GM12878 (cell line): ENCODE measurements at regions not wholly inside any gene's neighbourhood (a gene's known extent, or its start where the extent isn't known, plus 50 kb on each side); places are given as distances from the start of the nearest gene placed in this dataset.

Experiments
- ATAC-seq: fragments of 200-7000 bp; cut with Tn5 transposase; 3 replicates; pipeline ENCODE4 v1.9.1; 2020; ENCODE audit warnings: mild to moderate bottlenecking, moderate library complexity
- BruUV-seq: library from RNA; stranded (reverse); fragments of 400-500 nt; replicated peaks from 2 replicates; lab custom pipeline; 2021; lab: Mats Ljungman, UMichigan
- CTCF ChIA-PET: fragments of 300-600 bp; sonication (Branson Sonifier 250); formaldehyde crosslinking; extraction: SDS; loops from one replicate; lab custom pipeline; 2021; ENCODE audit warnings: inconsistent platforms; lab: Yijun Ruan, JAX
- POLR2A ChIA-PET: fragments of 350-600 bp; formaldehyde crosslinking; extraction: SDS; loops from one replicate; lab custom pipeline; 2021; ENCODE audit warnings: inconsistent platforms; lab: Charles Lee
- RAD21 ChIA-PET: fragments of 300-600 bp; sonication (Branson Sonifier 250); formaldehyde crosslinking; loops from one replicate; lab custom pipeline; 2023; ENCODE audit warnings: antibody characterized with exemption; ENCODE audit not compliant: unreplicated experiment; lab: Charles Lee
- SMC1A ChIA-PET: fragments of 300-600 bp; sonication (Branson Sonifier 250); formaldehyde crosslinking; loops from one replicate; lab custom pipeline; 2023; ENCODE audit not compliant: unreplicated experiment, uncharacterized antibody; lab: Charles Lee
- DNase-seq: peaks from one replicate; pipeline ENCODE4 v3.0.0-alpha.2; 2011; ENCODE audit warnings: low read depth, low spot score
- FAIRE-seq: peaks from 3 replicates; lab custom pipeline; 2011; peaks lifted over from hg19 to GRCh38; lab: Jason Lieb, UNC
- H2AFZ ChIP-seq: 2 replicates; pipeline ENCODE4 v1.6.0; 2011; ENCODE audit warnings: low read depth, low read length, control low read depth; ENCODE audit not compliant: control insufficient read depth
- H3K27ac ChIP-seq: 2 replicates; pipeline ENCODE4 v1.5.1; 2011; ENCODE audit warnings: control low read depth; ENCODE audit not compliant: control insufficient read depth, insufficient read depth
- H3K27me3 ChIP-seq, 2 experiments: replicated peaks in 1 of 2; 2 replicates each; pipeline versions ENCODE4 v1.6.0 to v1.6.1; 2011; ENCODE audit warnings: low read length in 1 of 2; ENCODE audit not compliant: control insufficient read depth in 2 of 2, insufficient read depth in 2 of 2
- H3K36me3 ChIP-seq, 2 experiments: 2 replicates each; pipeline ENCODE4 v1.5.1; 2011; ENCODE audit warnings: low read length in 1 of 2; ENCODE audit not compliant: control insufficient read depth in 2 of 2, insufficient read depth in 2 of 2
- H3K4me1 ChIP-seq: 2 replicates; pipeline ENCODE4 v1.6.1; 2011; ENCODE audit warnings: mild to moderate bottlenecking, low read length, moderate library complexity, mixed read lengths; ENCODE audit not compliant: control insufficient read depth, insufficient read depth
- H3K4me2 ChIP-seq: 2 replicates; pipeline ENCODE4 v1.6.0; 2011; ENCODE audit warnings: control low read depth; ENCODE audit not compliant: control insufficient read depth, insufficient read depth
- H3K4me3 ChIP-seq: fragments of 200-600 bp; sonication (generic); 2 replicates; pipeline ENCODE4 v1.5.1; 2016
- H3K79me2 ChIP-seq: 2 replicates; pipeline ENCODE4 v1.6.0; 2011; ENCODE audit warnings: low read length; ENCODE audit not compliant: control insufficient read depth, insufficient read depth
- H3K9ac ChIP-seq: 2 replicates; pipeline ENCODE4 v1.8.0; 2011; ENCODE audit warnings: low read length, control low read depth, mixed read lengths; ENCODE audit not compliant: control insufficient read depth, insufficient read depth
- H3K9me3 ChIP-seq: replicated peaks from 3 replicates; pipeline ENCODE4 v1.5.1; 2011; ENCODE audit warnings: mild to moderate bottlenecking, low read length; ENCODE audit not compliant: control insufficient read depth, insufficient read depth
- H4K20me1 ChIP-seq: 2 replicates; pipeline ENCODE4 v1.6.0; 2011; ENCODE audit not compliant: control insufficient read depth, insufficient read depth
- CHD1 ChIP-seq: IDR thresholded peaks from 2 replicates; pipeline ENCODE4 v1.6.1; 2012; ENCODE audit warnings: low read depth, low read length, improper control_type of control experiment
- E4F1 ChIP-seq: fragments of 450-650 bp; IDR thresholded peaks from 2 replicates; pipeline ENCODE4 v1.6.1; 2018; ENCODE audit warnings: borderline replicate concordance, mild to moderate bottlenecking; ENCODE audit not compliant: partially characterized antibody
- IKZF1 ChIP-seq: fragments of 450-650 bp; conservative IDR thresholded peaks from 2 replicates; pipeline ENCODE4 v1.6.1; 2017; ENCODE audit warnings: antibody characterized with exemption, mild to moderate bottlenecking
- RUNX3 ChIP-seq: IDR thresholded peaks from 2 replicates; pipeline ENCODE4 v1.6.1; 2012; ENCODE audit warnings: low read length, inconsistent platforms
- WGBS: methylation state at CpG from one replicate; pipeline ENCODE4 v1.1.6; 2016; ENCODE audit warnings: low lambda C conversion rate; ENCODE audit not compliant: insufficient replicate concordance, insufficient coverage; ENCODE audit errors: missing lambda C conversion rate; 5-methylcytosine and 5-hydroxymethylcytosine counted together
- in situ Hi-C: fragments of 300-500 bp; cut with MboI; formaldehyde crosslinking; loops from 9 replicates; pipeline ENCODE4 v1.14.3; 2018; ENCODE audit warnings: mixed read lengths
- intact Hi-C: fragments of 100-400 bp; cut with micrococcal nuclease; formaldehyde crosslinking; loops from one replicate; pipeline ENCODE4 v1.14.2; 2022; ENCODE audit not compliant: unreplicated experiment
- TF ChIP-seq, protein P1 (sequence below): IDR thresholded peaks from 2 replicates; pipeline ENCODE4 v1.6.1; 2011; ENCODE audit warnings: mild to moderate bottlenecking, low read depth, low read length, moderate library complexity; ENCODE audit not compliant: insufficient replicate concordance

DNA sequence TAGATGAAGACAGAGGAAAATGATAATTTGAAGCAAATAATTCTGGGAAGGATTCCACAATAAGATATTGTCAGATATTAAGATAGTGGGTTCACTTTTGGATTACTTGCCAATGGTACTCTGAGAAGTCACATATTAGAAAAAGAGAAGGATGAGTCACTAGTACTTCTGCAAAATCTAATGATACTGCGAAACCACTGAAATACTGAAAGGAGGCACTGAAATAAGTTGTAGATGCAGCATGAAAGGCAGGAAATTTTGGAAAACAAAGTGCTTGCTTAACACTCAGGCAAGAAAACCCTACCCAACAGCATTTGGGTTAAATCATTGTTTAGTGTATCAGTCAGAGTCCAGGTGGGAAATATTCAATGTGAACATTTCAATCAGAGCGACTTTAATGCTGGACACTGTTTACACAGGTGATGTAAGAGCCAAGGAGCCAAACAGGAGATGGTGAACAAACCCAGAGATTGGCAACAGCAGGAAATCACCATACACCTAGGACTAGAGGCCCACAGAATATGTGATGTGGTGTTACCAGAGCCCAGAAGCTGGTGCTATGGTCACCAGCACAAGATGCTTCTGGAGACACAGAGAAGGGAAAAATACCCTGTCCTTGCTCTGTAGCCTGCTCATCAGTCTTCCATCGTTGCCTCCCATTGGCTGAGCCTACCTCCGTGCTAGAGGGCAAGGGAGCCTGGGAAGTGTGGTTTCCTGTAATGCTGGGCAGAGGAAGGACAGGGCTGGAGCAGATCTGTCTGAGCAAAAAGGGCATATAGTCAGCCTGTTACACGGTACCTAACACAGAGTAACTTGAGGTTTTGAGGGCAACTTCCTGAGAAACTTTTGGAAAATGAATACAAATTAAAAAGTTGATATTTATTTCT lies 204.7 kb upstream of the ITGA4 start:
- H3K36me3 ChIP-seq = no peaks in the 10 kb centered on the region
- no peak overlapping the region for H3K4me2 ChIP-seq
- POLR2A ChIA-PET = no interaction called here
- BruUV-seq = no TSS peak
- 43% methylated on average over 5 of the region's 5 CpGs for WGBS
- intact Hi-C loops (no loop called here), in situ Hi-C loops (no loop called here)
- no peaks in the 10 kb centered on the region for H3K9me3 ChIP-seq
- peaks cover 9% of the 10 kb centered on the region for H3K4me1 ChIP-seq
- SMC1A ChIA-PET = interaction anchor here (0.9 kb wide), 1 partner anchor 65 kb away, joined by 3 read pairs; no protein-coding TSS in a partner anchor
- H3K79me2 ChIP-seq = no peaks in the 10 kb centered on the region
- CTCF ChIA-PET = no interaction called here
- FAIRE-seq (no peak), DNase-seq (no peak), ATAC-seq (peak; percentile 47)
- no peak overlapping the region for H3K4me3 ChIP-seq
- H3K27ac ChIP-seq = no peak overlapping the region
- RAD21 ChIA-PET = no interaction called here
- TF ChIP-seq CHD1 (no peak), IKZF1 (no peak), RUNX3 (peak; percentile 9; the same call in 1 of the 2 replicates), E4F1 (no peak)
- TF ChIP-seq, protein P1, sequence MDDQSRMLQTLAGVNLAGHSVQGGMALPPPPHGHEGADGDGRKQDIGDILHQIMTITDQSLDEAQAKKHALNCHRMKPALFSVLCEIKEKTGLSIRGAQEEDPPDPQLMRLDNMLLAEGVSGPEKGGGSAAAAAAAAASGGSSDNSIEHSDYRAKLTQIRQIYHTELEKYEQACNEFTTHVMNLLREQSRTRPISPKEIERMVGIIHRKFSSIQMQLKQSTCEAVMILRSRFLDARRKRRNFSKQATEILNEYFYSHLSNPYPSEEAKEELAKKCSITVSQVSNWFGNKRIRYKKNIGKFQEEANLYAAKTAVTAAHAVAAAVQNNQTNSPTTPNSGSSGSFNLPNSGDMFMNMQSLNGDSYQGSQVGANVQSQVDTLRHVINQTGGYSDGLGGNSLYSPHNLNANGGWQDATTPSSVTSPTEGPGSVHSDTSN = no peak
- H3K27me3 ChIP-seq = no peaks in the 10 kb centered on the region
- H3K9ac ChIP-seq = no peak overlapping the region
- no peaks in the 10 kb centered on the region for H4K20me1 ChIP-seq
- no peak overlapping the region for H2AFZ ChIP-seq
